K562 (cell line): ENCODE measurements at regions not wholly inside any gene's neighbourhood (a gene's known extent, or its start where the extent isn't known, plus 50 kb on each side); places are given as distances from the start of the nearest gene placed in this dataset.
A peak's percentile ranks its signal among the peaks of the same experiment; 100 is the strongest.

Source experiments
- ATAC-seq: fragments of 200-7000 bp; cut with Tn5 transposase; 3 replicates; pipeline ENCODE4 v1.9.1; 2020; ENCODE audit warnings: moderate library complexity
- BruUV-seq: library from RNA; stranded (reverse); fragments of 400-500 nt; replicated peaks from 2 replicates; lab custom pipeline; 2021; lab: Mats Ljungman, UMichigan
- CTCF ChIA-PET: fragments of 300-600 bp; formaldehyde crosslinking; extraction: SDS; loops from one replicate; lab custom pipeline; 2021; ENCODE audit warnings: low intra/inter-chr PET ratio; lab: Yijun Ruan, JAX
- POLR2A ChIA-PET: fragments of 300-600, 350-650 bp; sonication (Branson Sonifier 250); formaldehyde crosslinking; extraction: SDS; loops from one replicate; lab custom pipeline; 2021; ENCODE audit warnings: antibody characterized with exemption, inconsistent platforms; lab: Yijun Ruan, JAX
- DNase-seq, 4 experiments: peaks; one replicate each; pipeline versions ENCODE4 v3.0.0 to v3.0.0-alpha.2; 2011 to 2018; ENCODE audit warnings: low spot score in 3 of 4, mixed read lengths in 3 of 4; ENCODE audit errors: extremely low read depth in 1 of 4
- FAIRE-seq: peaks from 2 replicates; lab custom pipeline; 2011; peaks lifted over from hg19 to GRCh38; lab: Jason Lieb, UNC
- H2AFZ ChIP-seq: 2 replicates; pipeline ENCODE4 v1.6.0; 2011; ENCODE audit warnings: low read depth, low read length, control low read depth, inconsistent platforms
- H3K27ac ChIP-seq: fragments of 200-600 bp; 3 replicates; pipeline ENCODE4 v1.8.0; 2011; ENCODE audit warnings: low read depth, mild to moderate bottlenecking, control low read depth, inconsistent platforms, low read length, moderate library complexity, mixed read lengths; ENCODE audit errors: extremely low read depth
- H3K27me3 ChIP-seq, 2 experiments: fragments of 300-600 bp in 1 of 2; 2 replicates in 1 of 2; 3 replicates in 1 of 2; pipeline versions ENCODE4 v1.6.0 to v1.8.0; 2011; ENCODE audit warnings: inconsistent platforms in 2 of 2, low read length in 2 of 2, mild to moderate bottlenecking in 1 of 2, mixed read lengths in 1 of 2, moderate library complexity in 1 of 2; ENCODE audit not compliant: control insufficient read depth in 2 of 2, insufficient read depth in 2 of 2
- H3K36me3 ChIP-seq: fragments of 300-600 bp; 3 replicates; pipeline ENCODE4 v1.8.0; 2011; ENCODE audit warnings: mild to moderate bottlenecking, low read length, inconsistent platforms; ENCODE audit not compliant: control insufficient read depth, insufficient read depth
- H3K4me1 ChIP-seq, 2 experiments: fragments of 200-600 bp in 1 of 2; replicated peaks in 1 of 2; 2 replicates in 1 of 2; 3 replicates in 1 of 2; pipeline versions ENCODE4 v1.5.1 to v1.8.0; 2011; ENCODE audit warnings: inconsistent platforms in 2 of 2, low read length in 2 of 2, mild to moderate bottlenecking in 1 of 2, mixed read lengths in 1 of 2, moderate library complexity in 1 of 2; ENCODE audit not compliant: control insufficient read depth in 2 of 2, insufficient read depth in 2 of 2
- H3K4me2 ChIP-seq: 2 replicates; pipeline ENCODE4 v1.6.1; 2011; ENCODE audit warnings: low read length, control low read depth, inconsistent platforms, mixed read lengths; ENCODE audit not compliant: insufficient read depth
- H3K4me3 ChIP-seq: fragments of 200-600 bp; sonication (generic), shearing (Covaris generic); 2 replicates; pipeline ENCODE4 v1.5.1; 2016; ENCODE audit warnings: control low read depth, inconsistent platforms
- H3K79me2 ChIP-seq: fragments of 200-600 bp; 3 replicates; pipeline ENCODE4 v1.8.0; 2011; ENCODE audit warnings: low read length, inconsistent platforms; ENCODE audit not compliant: control insufficient read depth, insufficient read depth
- H3K9ac ChIP-seq, 2 experiments: 2 replicates each; pipeline versions ENCODE4 v1.6.0 to v1.6.1; 2011; ENCODE audit warnings: low read depth in 2 of 2, low read length in 2 of 2, control low read depth in 1 of 2, inconsistent platforms in 1 of 2, mild to moderate bottlenecking in 1 of 2, mixed read lengths in 1 of 2; ENCODE audit not compliant: insufficient read depth in 1 of 2
- H3K9me1 ChIP-seq: one replicate; pipeline ENCODE4 v1.6.0; 2011; ENCODE audit warnings: inconsistent platforms, mild to moderate bottlenecking, low read length, moderate library complexity; ENCODE audit not compliant: control insufficient read depth, insufficient read depth
- H3K9me3 ChIP-seq: replicated peaks from 2 replicates; pipeline ENCODE4 v1.5.1; 2011; ENCODE audit warnings: low read depth, low read length, inconsistent platforms; ENCODE audit not compliant: control insufficient read depth, insufficient read depth
- H4K20me1 ChIP-seq: replicated peaks from 2 replicates; pipeline ENCODE4 v1.6.1; 2011; ENCODE audit warnings: low read length, inconsistent platforms, mixed read lengths; ENCODE audit not compliant: control insufficient read depth, insufficient read depth
- C11orf30 ChIP-seq: fragments of 450-650 bp; IDR thresholded peaks from 2 replicates; pipeline ENCODE4 v1.6.1; 2016; ENCODE audit warnings: low read depth, mild to moderate bottlenecking
- CREM ChIP-seq: IDR thresholded peaks from 2 replicates; pipeline ENCODE4 v1.6.1; 2014; ENCODE audit warnings: antibody characterized with exemption, low read depth
- CXXC5 ChIP-seq: fragments of 250-450 bp; sonication (Bioruptor Pico); IDR thresholded peaks from 2 replicates; pipeline ENCODE4 v1.8.0; 2022; ENCODE audit warnings: inconsistent platforms, mild to moderate bottlenecking, moderate library complexity
- MAFK ChIP-seq: IDR thresholded peaks from 2 replicates; pipeline ENCODE4 v1.6.1; 2011; ENCODE audit warnings: low read length, improper control_type of control experiment
- NFRKB ChIP-seq: fragments of 450-650 bp; IDR thresholded peaks from 2 replicates; pipeline ENCODE4 v1.6.1; 2016; ENCODE audit warnings: low read depth
- PHF20 ChIP-seq: fragments of 450-650 bp; IDR thresholded peaks from 2 replicates; pipeline ENCODE4 v1.6.1; 2018; ENCODE audit not compliant: partially characterized antibody
- ZKSCAN1 ChIP-seq: fragments of 150-350 bp; IDR thresholded peaks from 2 replicates; pipeline ENCODE4 v1.6.1; 2016; ENCODE audit warnings: low read depth, low read length
- ZNF316 ChIP-seq: fragments of 450-650 bp; IDR thresholded peaks from 2 replicates; pipeline ENCODE4 v1.6.1; 2016
- WGBS: fragments of 100-300 bp; shearing (Covaris generic); methylation state at CpG from one replicate; pipeline ENCODE4 v1.1.6; 2016; ENCODE audit warnings: low coverage, mixed read lengths; ENCODE audit not compliant: insufficient coverage; ENCODE audit errors: missing lambda C conversion rate; 5-methylcytosine and 5-hydroxymethylcytosine counted together
- in situ Hi-C: fragments of 300-500 bp; cut with MboI; formaldehyde crosslinking; loops from 4 replicates; pipeline ENCODE4 v1.15.0; 2018; ENCODE audit warnings: inconsistent platforms, mixed read lengths
- intact Hi-C: fragments of 100-400 bp; cut with micrococcal nuclease; formaldehyde crosslinking; loops from 2 replicates; pipeline ENCODE4 v1.14.2; 2022
- TF ChIP-seq, protein P1 (sequence below): fragments of 450-650 bp; IDR thresholded peaks from 2 replicates; pipeline ENCODE4 v1.6.1; 2016
- TF ChIP-seq, protein P2 (sequence below): fragments of 250-450 bp; sonication (Bioruptor Pico); IDR thresholded peaks from 2 replicates; pipeline ENCODE4 v1.5.0; 2021
- TF ChIP-seq, protein P3 (sequence below): fragments of 250-450 bp; sonication (Bioruptor Pico); IDR thresholded peaks from 2 replicates; pipeline ENCODE4 v1.8.0; 2021; ENCODE audit warnings: moderate library complexity, mild to moderate bottlenecking, inconsistent platforms
- TF ChIP-seq, protein P4 (sequence below), 2 experiments: fragments of 150-350 bp in 1 of 2; IDR thresholded peaks; 2 replicates each; pipeline ENCODE4 v1.6.1; 2012 to 2016; ENCODE audit warnings: low read depth in 2 of 2, low read length in 2 of 2, mild to moderate bottlenecking in 1 of 2, moderate library complexity in 1 of 2

DNA sequence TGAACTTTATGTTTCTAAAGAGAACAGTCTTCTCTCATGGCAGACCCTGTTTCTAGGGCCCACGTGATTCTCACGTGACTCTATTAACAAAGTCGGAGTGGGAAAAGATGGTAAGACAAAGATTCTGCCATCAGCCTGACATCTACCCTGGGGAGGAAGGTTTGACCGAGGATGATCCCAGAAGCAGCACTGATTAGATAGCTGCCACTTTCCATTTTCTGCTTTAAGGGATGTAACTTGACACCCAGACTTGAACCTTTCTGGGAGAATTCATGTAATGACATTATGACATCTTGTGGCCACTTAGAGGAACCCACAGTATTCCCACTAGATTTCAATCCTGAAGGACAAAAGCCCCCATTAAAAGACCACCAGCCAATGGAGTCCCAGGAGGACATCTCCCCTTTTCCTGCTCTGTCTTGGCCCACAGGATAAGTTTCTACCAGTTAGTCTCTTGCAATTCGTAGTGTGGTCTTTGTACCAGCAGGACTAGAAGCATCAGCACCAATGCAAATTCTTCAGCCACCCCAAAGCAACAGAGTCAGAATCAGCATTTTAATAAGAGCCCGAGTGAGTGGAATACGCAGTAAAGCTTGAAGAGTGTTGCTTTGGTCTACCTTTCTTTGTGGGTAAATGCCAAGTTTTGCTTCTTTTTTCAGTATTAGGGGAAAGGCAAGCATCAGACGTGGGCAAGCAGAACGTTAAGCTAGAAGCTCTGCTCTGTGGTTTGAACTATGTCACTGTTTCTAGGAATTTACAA, 480.5 kb upstream of the PROK2 start (continued):
- TF ChIP-seq, protein P1, sequence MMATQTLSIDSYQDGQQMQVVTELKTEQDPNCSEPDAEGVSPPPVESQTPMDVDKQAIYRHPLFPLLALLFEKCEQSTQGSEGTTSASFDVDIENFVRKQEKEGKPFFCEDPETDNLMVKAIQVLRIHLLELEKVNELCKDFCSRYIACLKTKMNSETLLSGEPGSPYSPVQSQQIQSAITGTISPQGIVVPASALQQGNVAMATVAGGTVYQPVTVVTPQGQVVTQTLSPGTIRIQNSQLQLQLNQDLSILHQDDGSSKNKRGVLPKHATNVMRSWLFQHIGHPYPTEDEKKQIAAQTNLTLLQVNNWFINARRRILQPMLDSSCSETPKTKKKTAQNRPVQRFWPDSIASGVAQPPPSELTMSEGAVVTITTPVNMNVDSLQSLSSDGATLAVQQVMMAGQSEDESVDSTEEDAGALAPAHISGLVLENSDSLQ = 0 out of 2 replicates have a peak, but pooled peaks have one; percentile 20
- TF ChIP-seq, protein P2, sequence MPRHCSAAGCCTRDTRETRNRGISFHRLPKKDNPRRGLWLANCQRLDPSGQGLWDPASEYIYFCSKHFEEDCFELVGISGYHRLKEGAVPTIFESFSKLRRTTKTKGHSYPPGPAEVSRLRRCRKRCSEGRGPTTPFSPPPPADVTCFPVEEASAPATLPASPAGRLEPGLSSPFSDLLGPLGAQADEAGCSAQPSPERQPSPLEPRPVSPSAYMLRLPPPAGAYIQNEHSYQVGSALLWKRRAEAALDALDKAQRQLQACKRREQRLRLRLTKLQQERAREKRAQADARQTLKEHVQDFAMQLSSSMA (CRISPR knock-in tag) = no peak
- no peak for TF ChIP-seq ZKSCAN1

DNA sequence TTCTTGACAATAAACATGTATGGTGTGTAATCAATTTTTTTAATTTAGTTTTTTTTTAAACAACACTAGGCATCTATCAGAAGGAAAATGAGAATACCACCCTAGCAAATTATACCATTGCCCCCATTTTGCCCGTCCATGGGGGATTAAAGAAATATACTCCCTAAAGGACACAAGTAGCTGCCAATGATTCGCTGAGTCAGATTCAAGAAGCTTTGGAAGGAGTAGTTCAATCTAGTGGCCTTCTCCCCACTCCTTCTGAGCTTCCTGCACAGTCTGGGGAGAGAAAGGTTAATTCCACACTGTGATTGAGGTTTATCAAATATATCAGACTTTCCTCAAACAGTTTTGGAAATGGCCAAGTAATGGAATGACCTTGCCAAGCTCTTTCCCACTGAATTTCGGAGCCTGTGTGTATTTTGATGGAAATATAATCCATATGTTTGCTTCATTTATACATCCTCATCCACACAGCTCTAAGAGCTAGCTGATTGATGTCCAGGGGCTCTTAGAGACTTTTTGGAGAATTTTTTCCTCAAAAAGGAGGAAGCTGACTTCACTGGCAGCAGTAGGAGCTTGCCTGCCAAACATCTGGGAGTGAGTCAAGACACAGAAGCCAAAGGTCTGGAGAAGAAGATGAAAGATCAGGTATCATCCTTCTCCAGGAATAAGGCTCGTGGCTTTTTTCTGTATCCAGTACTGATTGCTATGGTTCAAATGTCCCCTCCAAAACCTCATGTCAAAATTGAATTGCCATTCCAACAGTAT, 478.5 kb upstream of the PROK2 start:
- 29% methylated on average over 4 of the region's 4 CpGs for WGBS
- Histone ChIP-seq H3K27ac (no peak overlapping the region), H3K4me1 (peaks cover 5 to 18% of the 10 kb centered on the region in 2 experiments; a peak in 3 of 5 replicates), H3K9me1 (no peaks in the 10 kb centered on the region), H2AFZ (no peak overlapping the region), H3K4me2 (no peak overlapping the region), H3K36me3 (no peaks in the 10 kb centered on the region), H3K27me3 (no peaks in the 10 kb centered on the region), H3K79me2 (no peaks in the 10 kb centered on the region), H4K20me1 (no peaks in the 10 kb centered on the region), H3K9ac (no peak overlapping the region), H3K4me3 (no peak overlapping the region), H3K9me3 (no peaks in the 10 kb centered on the region)
- ChIA-PET POLR2A (interaction anchor here (0.9 kb wide), 1 partner anchor 23 kb away, joined by 4 read pairs; no protein-coding TSS in a partner anchor), CTCF (no interaction called here)
- DNase-seq = no peak
- no peak for ATAC-seq
- FAIRE-seq = no peak
- TF ChIP-seq NFRKB = no peak
- no peak for TF ChIP-seq PHF20
- TF ChIP-seq, protein P3, sequence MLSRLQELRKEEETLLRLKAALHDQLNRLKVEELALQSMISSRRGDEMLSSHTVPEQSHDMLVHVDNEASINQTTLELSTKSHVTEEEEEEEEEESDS (CRISPR knock-in tag) = no peak
- peak; percentile 20; the same call in 1 of the 2 replicates for TF ChIP-seq MAFK
- TF ChIP-seq CREM = no peak
- peak; percentile 61; the same call in 1 of the 2 replicates for TF ChIP-seq C11orf30
- TF ChIP-seq, protein P4, sequence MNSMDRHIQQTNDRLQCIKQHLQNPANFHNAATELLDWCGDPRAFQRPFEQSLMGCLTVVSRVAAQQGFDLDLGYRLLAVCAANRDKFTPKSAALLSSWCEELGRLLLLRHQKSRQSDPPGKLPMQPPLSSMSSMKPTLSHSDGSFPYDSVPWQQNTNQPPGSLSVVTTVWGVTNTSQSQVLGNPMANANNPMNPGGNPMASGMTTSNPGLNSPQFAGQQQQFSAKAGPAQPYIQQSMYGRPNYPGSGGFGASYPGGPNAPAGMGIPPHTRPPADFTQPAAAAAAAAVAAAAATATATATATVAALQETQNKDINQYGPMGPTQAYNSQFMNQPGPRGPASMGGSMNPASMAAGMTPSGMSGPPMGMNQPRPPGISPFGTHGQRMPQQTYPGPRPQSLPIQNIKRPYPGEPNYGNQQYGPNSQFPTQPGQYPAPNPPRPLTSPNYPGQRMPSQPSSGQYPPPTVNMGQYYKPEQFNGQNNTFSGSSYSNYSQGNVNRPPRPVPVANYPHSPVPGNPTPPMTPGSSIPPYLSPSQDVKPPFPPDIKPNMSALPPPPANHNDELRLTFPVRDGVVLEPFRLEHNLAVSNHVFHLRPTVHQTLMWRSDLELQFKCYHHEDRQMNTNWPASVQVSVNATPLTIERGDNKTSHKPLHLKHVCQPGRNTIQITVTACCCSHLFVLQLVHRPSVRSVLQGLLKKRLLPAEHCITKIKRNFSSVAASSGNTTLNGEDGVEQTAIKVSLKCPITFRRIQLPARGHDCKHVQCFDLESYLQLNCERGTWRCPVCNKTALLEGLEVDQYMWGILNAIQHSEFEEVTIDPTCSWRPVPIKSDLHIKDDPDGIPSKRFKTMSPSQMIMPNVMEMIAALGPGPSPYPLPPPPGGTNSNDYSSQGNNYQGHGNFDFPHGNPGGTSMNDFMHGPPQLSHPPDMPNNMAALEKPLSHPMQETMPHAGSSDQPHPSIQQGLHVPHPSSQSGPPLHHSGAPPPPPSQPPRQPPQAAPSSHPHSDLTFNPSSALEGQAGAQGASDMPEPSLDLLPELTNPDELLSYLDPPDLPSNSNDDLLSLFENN (IDR thresholded peaks at IDR 0.05; ENCODE audit: low read depth in 2 of 2, low read length in 2 of 2) = no peak
- peak; percentile 61; the same call in 1 of the 2 replicates for TF ChIP-seq ZNF316
- TF ChIP-seq CXXC5 (CRISPR knock-in tag) = no peak
- in situ Hi-C loops (loop anchor here (5.0 to 10.0 kb wide), 3 partner anchors 176 to 529 kb away; no protein-coding TSS in a partner anchor), intact Hi-C loops (loop anchor here (10.0 kb wide), 2 partner anchors 549 to 561 kb away; no protein-coding TSS in a partner anchor)
- no TSS peak for BruUV-seq
